ENCODE measurements at regions not wholly inside any gene's neighbourhood (a gene's known extent, or its start where the extent isn't known, plus 50 kb on each side); places are given as distances from the start of the nearest gene placed in this dataset.
A peak's percentile ranks its signal among the peaks of the same experiment; 100 is the strongest.

GRCh38 chr1:234743791-234744611, 134.0 kb upstream of the IRF2BP2 start:
- TF ChIP-seq REST (IDR thresholded peaks at IDR 0.05; ENCODE audit: insufficient read depth in 1 of 2, low read depth in 2 of 2, low read length in 1 of 2) (no peak), POLR2AphosphoS5 (IDR thresholded peaks at IDR 0.05; ENCODE audit: low read depth, low read length) (peak; percentile 33; the same call in 1 of the 2 replicates)
- Histone ChIP-seq H3K27ac (ENCODE audit: low read length) (peak overlapping the region; percentile 98), H3K4me3 (ENCODE audit: low read depth in 2 of 2, low read length in 2 of 2) (peak overlapping the region in 1 of 2 experiments; percentile 10; a peak in 1 of 4 replicates), H3K36me3 (ENCODE audit: control insufficient read depth, insufficient read depth, low read length) (no peaks in the 10 kb centered on the region), H3K4me1 (ENCODE audit: control insufficient read depth, insufficient read depth, low read length) (peaks cover 51% of the 10 kb centered on the region), H3K9me3 (ENCODE audit: control insufficient read depth, insufficient read depth, low read depth, low read length) (no peaks in the 10 kb centered on the region), H3K27me3 (ENCODE audit: control insufficient read depth, insufficient read depth, low read length) (no peaks in the 10 kb centered on the region)
- POLR2A ChIA-PET = interaction anchor here (0.5 to 1.2 kb wide), 3 partner anchors 20 to 214 kb away, joined by 3 to 4 read pairs (median 3); no protein-coding TSS in a partner anchor
- ATAC-seq (peak; percentile 79), DNase-seq (ENCODE audit: low read depth, low spot score) (no peak)
- BruUV-seq (replicated peaks) = no TSS peak
- CTCF ChIA-PET = no interaction called here
- in situ Hi-C loops (cut with HindIII; ENCODE audit: low pct_unique_long_range_greater_than_20kb, low sequenced_read_pairs) = loop anchor here (10.0 to 25.0 kb wide), 2 partner anchors 243 to 331 kb away; no protein-coding TSS in a partner anchor
- intact Hi-C loops (cut with micrococcal nuclease; ENCODE audit: unreplicated experiment) = no loop called here

- POLR2A ChIA-PET = interaction anchor here (0.6 kb wide), 1 partner anchor 139 kb away, joined by 3 read pairs; no protein-coding TSS in a partner anchor
- no peaks in the 10 kb centered on the region for H3K36me3 ChIP-seq (ENCODE audit: control insufficient read depth, insufficient read depth, low read length)
- DNase-seq (ENCODE audit: low read depth, low spot score) (no peak), ATAC-seq (no peak)
- in situ Hi-C loops (cut with HindIII; ENCODE audit: low pct_unique_long_range_greater_than_20kb, low sequenced_read_pairs) = loop anchor here (10.0 to 25.0 kb wide), 2 partner anchors 245 to 332 kb away; no protein-coding TSS in a partner anchor
- intact Hi-C loops (cut with micrococcal nuclease; ENCODE audit: unreplicated experiment) = no loop called here
- H3K4me1 ChIP-seq (ENCODE audit: control insufficient read depth, insufficient read depth, low read length) = peaks cover 48% of the 10 kb centered on the region
- peak overlapping the region; percentile 98 for H3K27ac ChIP-seq (ENCODE audit: low read length)
- BruUV-seq (replicated peaks) = no TSS peak
- no peaks in the 10 kb centered on the region for H3K27me3 ChIP-seq (ENCODE audit: control insufficient read depth, insufficient read depth, low read length)
- H3K9me3 ChIP-seq (ENCODE audit: control insufficient read depth, insufficient read depth, low read depth, low read length) = no peaks in the 10 kb centered on the region
- H3K4me3 ChIP-seq (ENCODE audit: low read depth in 2 of 2, low read length in 2 of 2) = no peak overlapping the region
- CTCF ChIA-PET = no interaction called here
- no peak for TF ChIP-seq TCF7L2 (IDR thresholded peaks at IDR 0.05; ENCODE audit: low read depth, low read length)
- TF ChIP-seq SIN3A (IDR thresholded peaks at IDR 0.05; ENCODE audit: borderline replicate concordance, insufficient read depth, low read depth, low read length) = no peak
Measured at GRCh38 chr1:234742622-234743021, 132.6 kb upstream of the IRF2BP2 start.

- Histone ChIP-seq H3K36me3 (ENCODE audit: control insufficient read depth, insufficient read depth, low read length) (no peaks in the 10 kb centered on the region), H3K27me3 (ENCODE audit: control insufficient read depth, insufficient read depth, low read length) (no peaks in the 10 kb centered on the region), H3K9me3 (ENCODE audit: control insufficient read depth, insufficient read depth, low read depth, low read length) (no peaks in the 10 kb centered on the region), H3K27ac (ENCODE audit: low read length) (peak overlapping the region; percentile 98), H3K4me1 (ENCODE audit: control insufficient read depth, insufficient read depth, low read length) (peaks cover 8% of the 10 kb centered on the region), H3K4me3 (ENCODE audit: low read depth in 2 of 2, low read length in 2 of 2) (no peak overlapping the region)
- DNase-seq (ENCODE audit: low read depth, low spot score) (no peak), ATAC-seq (no peak)
- ChIA-PET POLR2A (no interaction called here), CTCF (no interaction called here)
- in situ Hi-C loops (cut with HindIII; ENCODE audit: low pct_unique_long_range_greater_than_20kb, low sequenced_read_pairs) (loop anchor here (25.0 kb wide), 1 partner anchor 249 kb away; no protein-coding TSS in a partner anchor), intact Hi-C loops (cut with micrococcal nuclease; ENCODE audit: unreplicated experiment) (no loop called here)
- TF ChIP-seq CTCF (IDR thresholded peaks at IDR 0.05) (no peak), REST (IDR thresholded peaks at IDR 0.05; ENCODE audit: insufficient read depth in 1 of 2, low read depth in 2 of 2, low read length in 1 of 2) (no peak), POLR2AphosphoS5 (IDR thresholded peaks at IDR 0.05; ENCODE audit: low read depth, low read length) (no peak), SIN3A (IDR thresholded peaks at IDR 0.05; ENCODE audit: borderline replicate concordance, insufficient read depth, low read depth, low read length) (no peak), TCF7L2 (IDR thresholded peaks at IDR 0.05; ENCODE audit: low read depth, low read length) (no peak)
- BruUV-seq (replicated peaks) = no TSS peak
Measured at GRCh38 chr1:234737967-234738314, 128.0 kb upstream of the IRF2BP2 start.

Data from Panc1 (cell line).